Heart right ventricle (tissue), 16 donors: ENCODE measurements at regions not wholly inside any gene's neighbourhood (a gene's known extent, or its start where the extent isn't known, plus 50 kb on each side); places are given as distances from the start of the nearest gene placed in this dataset.

Experiments used
- ATAC-seq, 8 donors: fragments of 200-7000 bp; cut with Tn5 transposase; one replicate each; pipeline ENCODE4 v1.9.1; 2020; ENCODE audit warnings: mild to moderate bottlenecking in 8 of 8, moderate library complexity in 8 of 8, moderate number of reproducible peaks in 1 of 8
- DNase-seq, 2 donors: peaks; one replicate each; pipeline ENCODE4 v3.0.0-alpha.2; 2020
- H3K27ac ChIP-seq, 10 donors: fragments of 200-600 bp; sonication (generic) in 2 of 10; one replicate each; pipeline versions ENCODE4 v1.5.0 to v1.8.0; 2020 to 2022; ENCODE audit warnings: mild to moderate bottlenecking in 3 of 10
- H3K27me3 ChIP-seq, 7 donors: fragments of 200-600 bp; one replicate each; pipeline ENCODE4 v1.8.0; 2021 to 2022; ENCODE audit warnings: mild to moderate bottlenecking in 2 of 7
- H3K36me3 ChIP-seq, 9 donors: fragments of 200-600 bp; sonication (generic) in 1 of 9; one replicate each; pipeline versions ENCODE4 v1.5.0 to v1.8.0; 2020 to 2022; ENCODE audit warnings: mild to moderate bottlenecking in 2 of 9
- H3K4me1 ChIP-seq, 9 donors: fragments of 200-600 bp; sonication (generic) in 1 of 9; one replicate each; pipeline versions ENCODE4 v1.5.0 to v1.8.0; 2020 to 2022; ENCODE audit warnings: mild to moderate bottlenecking in 4 of 9
- H3K4me3 ChIP-seq, 10 donors: fragments of 200-600 bp; sonication (generic) in 2 of 10; one replicate each; pipeline versions ENCODE4 v1.5.0 to v1.8.0; 2020 to 2022; ENCODE audit warnings: mild to moderate bottlenecking in 7 of 10, moderate library complexity in 2 of 10
- H3K9me3 ChIP-seq, 11 donors: fragments of 200-600 bp in 10 of 11; sonication (generic) in 2 of 11; one replicate each; pipeline versions ENCODE4 v1.5.0 to v1.8.0; 2013 to 2022; ENCODE audit warnings: mild to moderate bottlenecking in 2 of 11, control low read depth in 1 of 11, moderate library complexity in 1 of 11
- CTCF ChIP-seq, 9 donors: fragments of 200-600 bp; sonication (generic) in 2 of 9; IDR thresholded peaks; one replicate each; pipeline versions ENCODE4 v1.5.0 to v1.8.0; 2021 to 2022; ENCODE audit warnings: antibody characterized with exemption in 9 of 9, mild to moderate bottlenecking in 5 of 9, moderate library complexity in 1 of 9
- WGBS, 2 donors: extraction: QIAGEN DNeasy Blood & Tissue Kit; methylation state at CpG; one replicate each; pipeline ENCODE4 v1.1.7; 2013; ENCODE audit warnings: inconsistent platforms in 1 of 2; 5-methylcytosine and 5-hydroxymethylcytosine counted together
- intact Hi-C, 10 donors: fragments of 100-400 bp; cut with DNase I; formaldehyde crosslinking; loops; one replicate each; pipeline versions ENCODE4 v1.11.1 to v1.14.2; 2022
- donor health status: Arrhythmogenic right ventricular cardiomyopathy.
- donor health status: ischemic (EF 13 %, LVEDD 7.1; RV severe dilation, severe dysfunction).
- donor health status: healthy with polysubstance abuse.
- donor health status: DM: no; HTN: yes; CAD: no.
- donor health status: DM: no; HTN: no; CAD: no.
- donor health status: ischemic (EF 25% LVEDD 6.9; RV normal size, moderate dysfunction).
- donor health status: ischemic (EF 25% LVEDD 5.7; RV mildly dilated, moderate dysfunction).
- donor health status: healthy.
- donor health status: DM: yes; HTN: yes; CAD: no.
- donor health status: Ischemic cardiomyopathy.
- donor health status: ischemic (EF 35%, LVEDD 5.7; RV mildly dilated, moderate dysfunction).
- donor health status: nonischemic (EF 11% LVEDD 7.7; RV severe dilation, severe dysfunction).
- donor health status: DM: yes; HTN: yes; CAD: no.
- donor health status: PGD.
- donor health status: ischemic (EF 29% LVEDD 5.4; RV normal size, mild dysfunction).
- donor health status: nonischemic (EF 23%, LVEDD 6.1; RV moderate dilation, normal function).

GRCh38 chr6:139778688-139779087 lies 404.2 kb upstream of the CITED2 start:
- peaks cover 0 to 16% (median 0%) of the 10 kb centered on the region in 9 donors for H3K4me1 ChIP-seq
- peak overlapping the region in 5 of 10 donors; percentile 45 to 72 (median 69) for H3K27ac ChIP-seq
- H3K27me3 ChIP-seq, result no peaks in the 10 kb centered on the region
- WGBS, 2 donors, result 27 to 32% methylated on average over 5 of the region's 5 CpGs
- DNase-seq, result peak in 1 of 2 donors; percentile 16
- peak in 7 of 8 donors; percentile 61 to 95 (median 92) for ATAC-seq
- TF ChIP-seq CTCF (IDR thresholded peaks at IDR 0.05), result no peak
- peaks cover 0 to 2% (median 0%) of the 10 kb centered on the region in 11 donors for H3K9me3 ChIP-seq
- H3K4me3 ChIP-seq, result no peak overlapping the region
- intact Hi-C loops, result loop anchor here in 1 of 10 donors (5.0 kb wide), 1 partner anchor 401 kb away; no protein-coding TSS in a partner anchor
- no peaks in the 10 kb centered on the region for H3K36me3 ChIP-seq

- TF ChIP-seq CTCF (IDR thresholded peaks at IDR 0.05), result no peak
- DNase-seq, result no peak
- no peaks in the 10 kb centered on the region for H3K36me3 ChIP-seq
- no peaks in the 10 kb centered on the region for H3K9me3 ChIP-seq
- peaks cover 0 to 16% (median 0%) of the 10 kb centered on the region in 9 donors for H3K4me1 ChIP-seq
- ATAC-seq, result peak in 1 of 8 donors; percentile 73
- no peak overlapping the region for H3K4me3 ChIP-seq
- peak overlapping the region in 5 of 10 donors; percentile 45 to 72 (median 69) for H3K27ac ChIP-seq
- H3K27me3 ChIP-seq, result no peaks in the 10 kb centered on the region
- intact Hi-C loops, result loop anchor here in 1 of 10 donors (5.0 kb wide), 1 partner anchor 401 kb away; no protein-coding TSS in a partner anchor
- 68 to 77% methylated on average over 4 of the region's 4 CpGs for WGBS, 2 donors
Observed at GRCh38 chr6:139778106-139778505, 403.7 kb upstream of the CITED2 start.

GRCh38 chr6:139777202-139777970 lies 402.9 kb upstream of the CITED2 start:
- Histone ChIP-seq H3K36me3 (no peaks in the 10 kb centered on the region), H3K27ac (peak overlapping the region in 5 of 10 donors; percentile 45 to 72 (median 69)), H3K4me3 (no peak overlapping the region), H3K4me1 (peaks cover 0 to 16% (median 0%) of the 10 kb centered on the region in 9 donors), H3K9me3 (no peaks in the 10 kb centered on the region), H3K27me3 (no peaks in the 10 kb centered on the region)
- intact Hi-C loops, result loop anchor here in 1 of 10 donors (5.0 kb wide), 1 partner anchor 400 kb away; no protein-coding TSS in a partner anchor
- 76 to 79% methylated on average over 6 of the region's 6 CpGs for WGBS, 2 donors
- DNase-seq (no peak), ATAC-seq (no peak)
- TF ChIP-seq CTCF (IDR thresholded peaks at IDR 0.05), result no peak

GRCh38 chr6:139776041-139776440 lies 401.6 kb upstream of the CITED2 start:
- TF ChIP-seq CTCF (IDR thresholded peaks at IDR 0.05), result no peak
- H3K4me3 ChIP-seq, result no peak overlapping the region
- DNase-seq, result no peak
- no peaks in the 10 kb centered on the region for H3K36me3 ChIP-seq
- H3K9me3 ChIP-seq, result no peaks in the 10 kb centered on the region
- intact Hi-C loops, result loop anchor here in 1 of 10 donors (5.0 kb wide), 1 partner anchor 399 kb away; no protein-coding TSS in a partner anchor
- peaks cover 0 to 16% (median 0%) of the 10 kb centered on the region in 9 donors for H3K4me1 ChIP-seq
- no peak for ATAC-seq
- no peak overlapping the region for H3K27ac ChIP-seq
- 42 to 47% methylated on average over 6 of the region's 6 CpGs for WGBS, 2 donors
- no peaks in the 10 kb centered on the region for H3K27me3 ChIP-seq
